Skin epidermis (tissue), 12 donors: ENCODE measurements at regions not wholly inside any gene's neighbourhood (a gene's known extent, or its start where the extent isn't known, plus 50 kb on each side); places are given as distances from the start of the nearest gene placed in this dataset.
"Not testable (repeated sequence)": the region's sequence is repeated elsewhere in the genome, so short reads cannot be mapped to it uniquely, and the experiment has no call there.

Experiments used
- H3K27ac ChIP-seq, 21 experiments: fragments of 200-600 bp; sonication (generic) in 11 of 21; one replicate each; pipeline ENCODE4 v1.5.0; 2020; ENCODE audit warnings: mild to moderate bottlenecking in 3 of 21, inconsistent platforms in 2 of 21, moderate library complexity in 2 of 21
- H3K4me3 ChIP-seq, 7 experiments: fragments of 200-600 bp; sonication (generic) in 2 of 7; one replicate each; pipeline ENCODE4 v1.5.0; 2020; ENCODE audit warnings: inconsistent platforms in 2 of 7, mild to moderate bottlenecking in 2 of 7, moderate library complexity in 1 of 7

GRCh38 chr20:47847884-47848485, 62.7 kb upstream of the SULF2 start:
- H3K4me3 ChIP-seq, result no peak overlapping the region
- no peak overlapping the region for H3K27ac ChIP-seq

GRCh38 chr20:47847220-47847619, 61.9 kb upstream of the SULF2 start:
- not testable (repeated sequence) for H3K4me3 ChIP-seq, H3K27ac ChIP-seq

GRCh38 chr20:47846651-47847050, 61.4 kb upstream of the SULF2 start:
- H3K27ac ChIP-seq, result not testable (repeated sequence)

GRCh38 chr20:47845382-47845977, 60.2 kb upstream of the SULF2 start:
- peak overlapping the region in 1 of 21 experiments; percentile 63 for H3K27ac ChIP-seq
- H3K4me3 ChIP-seq, result not testable (repeated sequence)

More at GRCh38 chr20:47846651-47847050, 61.4 kb upstream of the SULF2 start:
- H3K4me3 ChIP-seq, result not testable (repeated sequence)

- not testable (repeated sequence) for H3K4me3 ChIP-seq
- H3K27ac ChIP-seq, result peak overlapping the region in 2 of 21 experiments; percentile 3 to 31
These were observed 59.3 kb upstream of the SULF2 start for GRCh38 chr20:47844568-47844906.

- H3K27ac ChIP-seq, result peak overlapping the region in 1 of 21 experiments; percentile 3
- no peak overlapping the region for H3K4me3 ChIP-seq
These were observed 58.7 kb upstream of the SULF2 start for GRCh38 chr20:47843886-47844567.

- not testable (repeated sequence) for H3K4me3 ChIP-seq, H3K27ac ChIP-seq
These were observed 57.7 kb upstream of the SULF2 start for GRCh38 chr20:47842950-47843349.

GRCh38 chr20:47842004-47842403, 56.7 kb upstream of the SULF2 start:
- H3K4me3 ChIP-seq, H3K27ac ChIP-seq: not testable (repeated sequence)

GRCh38 chr20:47836256-47836817, 51.1 kb upstream of the SULF2 start:
- H3K27ac ChIP-seq, result peak overlapping the region in 1 of 21 experiments; percentile 60

More at GRCh38 chr20:47836256-47836817, 51.1 kb upstream of the SULF2 start:
- not testable (repeated sequence) for H3K4me3 ChIP-seq
